ENCODE measurements at regions not wholly inside any gene's neighbourhood (a gene's known extent, or its start where the extent isn't known, plus 50 kb on each side); places are given as distances from the start of the nearest gene placed in this dataset.

DNA sequence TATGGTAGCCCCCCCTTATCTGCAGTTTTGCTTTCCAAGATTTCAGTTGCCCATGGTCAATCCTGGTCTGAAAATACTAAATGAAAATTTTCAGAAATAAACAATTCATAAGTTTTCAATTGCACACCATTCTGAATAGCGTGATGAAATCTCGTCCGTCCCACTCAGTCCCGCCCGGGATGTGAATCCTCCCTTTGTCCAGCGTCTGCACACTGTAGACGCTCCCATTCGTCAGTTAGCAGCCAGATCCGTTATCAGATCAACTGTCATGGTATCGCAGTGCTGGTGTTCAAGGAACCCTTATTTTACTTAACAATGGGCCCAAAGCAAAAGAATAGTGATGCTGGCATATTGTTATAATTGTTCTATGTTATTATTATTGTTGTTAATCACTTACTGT is 98.6 kb downstream of the TMEM215 start:
- H3F3A ChIP-seq (replicated peaks; ENCODE audit: low read depth): no peaks in the 10 kb centered on the region
- ATAC-seq (no peak), DNase-seq (ENCODE audit: low spot score) (no peak)
- no peak overlapping the region for H3K27ac Mint-ChIP-seq
- H3K4me2 ChIP-seq: no peak overlapping the region
- no peaks in the 10 kb centered on the region; the same call in 1 of the 2 replicates for H3K4me1 ChIP-seq (ENCODE audit: insufficient read depth)
- TF ChIP-seq CREB1 (CRISPR knock-in tag; IDR thresholded peaks at IDR 0.05; ENCODE audit: low read depth) (no peak), NANOG (IDR thresholded peaks at IDR 0.05; ENCODE audit: borderline replicate concordance) (no peak), STAT1 (IDR thresholded peaks at IDR 0.05; ENCODE audit: unreplicated experiment) (no peak), EZH2 (IDR thresholded peaks at IDR 0.05; ENCODE audit: low read depth, unreplicated experiment) (no peak), POLR2AphosphoS5 (IDR thresholded peaks at IDR 0.05; ENCODE audit: low read depth) (no peak), JUNB (IDR thresholded peaks at IDR 0.05; ENCODE audit: unreplicated experiment) (no peak), ZNF331 (CRISPR knock-in tag; IDR thresholded peaks at IDR 0.05; ENCODE audit: low read depth) (no peak), EZH2phosphoT487 (IDR thresholded peaks at IDR 0.05; ENCODE audit: unreplicated experiment) (no peak), ZNF114 (CRISPR knock-in tag; IDR thresholded peaks at IDR 0.05) (no peak)
- TF ChIP-seq, protein P1, sequence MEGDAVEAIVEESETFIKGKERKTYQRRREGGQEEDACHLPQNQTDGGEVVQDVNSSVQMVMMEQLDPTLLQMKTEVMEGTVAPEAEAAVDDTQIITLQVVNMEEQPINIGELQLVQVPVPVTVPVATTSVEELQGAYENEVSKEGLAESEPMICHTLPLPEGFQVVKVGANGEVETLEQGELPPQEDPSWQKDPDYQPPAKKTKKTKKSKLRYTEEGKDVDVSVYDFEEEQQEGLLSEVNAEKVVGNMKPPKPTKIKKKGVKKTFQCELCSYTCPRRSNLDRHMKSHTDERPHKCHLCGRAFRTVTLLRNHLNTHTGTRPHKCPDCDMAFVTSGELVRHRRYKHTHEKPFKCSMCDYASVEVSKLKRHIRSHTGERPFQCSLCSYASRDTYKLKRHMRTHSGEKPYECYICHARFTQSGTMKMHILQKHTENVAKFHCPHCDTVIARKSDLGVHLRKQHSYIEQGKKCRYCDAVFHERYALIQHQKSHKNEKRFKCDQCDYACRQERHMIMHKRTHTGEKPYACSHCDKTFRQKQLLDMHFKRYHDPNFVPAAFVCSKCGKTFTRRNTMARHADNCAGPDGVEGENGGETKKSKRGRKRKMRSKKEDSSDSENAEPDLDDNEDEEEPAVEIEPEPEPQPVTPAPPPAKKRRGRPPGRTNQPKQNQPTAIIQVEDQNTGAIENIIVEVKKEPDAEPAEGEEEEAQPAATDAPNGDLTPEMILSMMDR (conservative IDR thresholded peaks at IDR 0.05; ENCODE audit: low read depth in 2 of 2): no peak
- TF ChIP-seq, protein P2, sequence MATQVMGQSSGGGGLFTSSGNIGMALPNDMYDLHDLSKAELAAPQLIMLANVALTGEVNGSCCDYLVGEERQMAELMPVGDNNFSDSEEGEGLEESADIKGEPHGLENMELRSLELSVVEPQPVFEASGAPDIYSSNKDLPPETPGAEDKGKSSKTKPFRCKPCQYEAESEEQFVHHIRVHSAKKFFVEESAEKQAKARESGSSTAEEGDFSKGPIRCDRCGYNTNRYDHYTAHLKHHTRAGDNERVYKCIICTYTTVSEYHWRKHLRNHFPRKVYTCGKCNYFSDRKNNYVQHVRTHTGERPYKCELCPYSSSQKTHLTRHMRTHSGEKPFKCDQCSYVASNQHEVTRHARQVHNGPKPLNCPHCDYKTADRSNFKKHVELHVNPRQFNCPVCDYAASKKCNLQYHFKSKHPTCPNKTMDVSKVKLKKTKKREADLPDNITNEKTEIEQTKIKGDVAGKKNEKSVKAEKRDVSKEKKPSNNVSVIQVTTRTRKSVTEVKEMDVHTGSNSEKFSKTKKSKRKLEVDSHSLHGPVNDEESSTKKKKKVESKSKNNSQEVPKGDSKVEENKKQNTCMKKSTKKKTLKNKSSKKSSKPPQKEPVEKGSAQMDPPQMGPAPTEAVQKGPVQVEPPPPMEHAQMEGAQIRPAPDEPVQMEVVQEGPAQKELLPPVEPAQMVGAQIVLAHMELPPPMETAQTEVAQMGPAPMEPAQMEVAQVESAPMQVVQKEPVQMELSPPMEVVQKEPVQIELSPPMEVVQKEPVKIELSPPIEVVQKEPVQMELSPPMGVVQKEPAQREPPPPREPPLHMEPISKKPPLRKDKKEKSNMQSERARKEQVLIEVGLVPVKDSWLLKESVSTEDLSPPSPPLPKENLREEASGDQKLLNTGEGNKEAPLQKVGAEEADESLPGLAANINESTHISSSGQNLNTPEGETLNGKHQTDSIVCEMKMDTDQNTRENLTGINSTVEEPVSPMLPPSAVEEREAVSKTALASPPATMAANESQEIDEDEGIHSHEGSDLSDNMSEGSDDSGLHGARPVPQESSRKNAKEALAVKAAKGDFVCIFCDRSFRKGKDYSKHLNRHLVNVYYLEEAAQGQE (IDR thresholded peaks at IDR 0.05; ENCODE audit: unreplicated experiment): no peak
- TF ChIP-seq, protein P3, sequence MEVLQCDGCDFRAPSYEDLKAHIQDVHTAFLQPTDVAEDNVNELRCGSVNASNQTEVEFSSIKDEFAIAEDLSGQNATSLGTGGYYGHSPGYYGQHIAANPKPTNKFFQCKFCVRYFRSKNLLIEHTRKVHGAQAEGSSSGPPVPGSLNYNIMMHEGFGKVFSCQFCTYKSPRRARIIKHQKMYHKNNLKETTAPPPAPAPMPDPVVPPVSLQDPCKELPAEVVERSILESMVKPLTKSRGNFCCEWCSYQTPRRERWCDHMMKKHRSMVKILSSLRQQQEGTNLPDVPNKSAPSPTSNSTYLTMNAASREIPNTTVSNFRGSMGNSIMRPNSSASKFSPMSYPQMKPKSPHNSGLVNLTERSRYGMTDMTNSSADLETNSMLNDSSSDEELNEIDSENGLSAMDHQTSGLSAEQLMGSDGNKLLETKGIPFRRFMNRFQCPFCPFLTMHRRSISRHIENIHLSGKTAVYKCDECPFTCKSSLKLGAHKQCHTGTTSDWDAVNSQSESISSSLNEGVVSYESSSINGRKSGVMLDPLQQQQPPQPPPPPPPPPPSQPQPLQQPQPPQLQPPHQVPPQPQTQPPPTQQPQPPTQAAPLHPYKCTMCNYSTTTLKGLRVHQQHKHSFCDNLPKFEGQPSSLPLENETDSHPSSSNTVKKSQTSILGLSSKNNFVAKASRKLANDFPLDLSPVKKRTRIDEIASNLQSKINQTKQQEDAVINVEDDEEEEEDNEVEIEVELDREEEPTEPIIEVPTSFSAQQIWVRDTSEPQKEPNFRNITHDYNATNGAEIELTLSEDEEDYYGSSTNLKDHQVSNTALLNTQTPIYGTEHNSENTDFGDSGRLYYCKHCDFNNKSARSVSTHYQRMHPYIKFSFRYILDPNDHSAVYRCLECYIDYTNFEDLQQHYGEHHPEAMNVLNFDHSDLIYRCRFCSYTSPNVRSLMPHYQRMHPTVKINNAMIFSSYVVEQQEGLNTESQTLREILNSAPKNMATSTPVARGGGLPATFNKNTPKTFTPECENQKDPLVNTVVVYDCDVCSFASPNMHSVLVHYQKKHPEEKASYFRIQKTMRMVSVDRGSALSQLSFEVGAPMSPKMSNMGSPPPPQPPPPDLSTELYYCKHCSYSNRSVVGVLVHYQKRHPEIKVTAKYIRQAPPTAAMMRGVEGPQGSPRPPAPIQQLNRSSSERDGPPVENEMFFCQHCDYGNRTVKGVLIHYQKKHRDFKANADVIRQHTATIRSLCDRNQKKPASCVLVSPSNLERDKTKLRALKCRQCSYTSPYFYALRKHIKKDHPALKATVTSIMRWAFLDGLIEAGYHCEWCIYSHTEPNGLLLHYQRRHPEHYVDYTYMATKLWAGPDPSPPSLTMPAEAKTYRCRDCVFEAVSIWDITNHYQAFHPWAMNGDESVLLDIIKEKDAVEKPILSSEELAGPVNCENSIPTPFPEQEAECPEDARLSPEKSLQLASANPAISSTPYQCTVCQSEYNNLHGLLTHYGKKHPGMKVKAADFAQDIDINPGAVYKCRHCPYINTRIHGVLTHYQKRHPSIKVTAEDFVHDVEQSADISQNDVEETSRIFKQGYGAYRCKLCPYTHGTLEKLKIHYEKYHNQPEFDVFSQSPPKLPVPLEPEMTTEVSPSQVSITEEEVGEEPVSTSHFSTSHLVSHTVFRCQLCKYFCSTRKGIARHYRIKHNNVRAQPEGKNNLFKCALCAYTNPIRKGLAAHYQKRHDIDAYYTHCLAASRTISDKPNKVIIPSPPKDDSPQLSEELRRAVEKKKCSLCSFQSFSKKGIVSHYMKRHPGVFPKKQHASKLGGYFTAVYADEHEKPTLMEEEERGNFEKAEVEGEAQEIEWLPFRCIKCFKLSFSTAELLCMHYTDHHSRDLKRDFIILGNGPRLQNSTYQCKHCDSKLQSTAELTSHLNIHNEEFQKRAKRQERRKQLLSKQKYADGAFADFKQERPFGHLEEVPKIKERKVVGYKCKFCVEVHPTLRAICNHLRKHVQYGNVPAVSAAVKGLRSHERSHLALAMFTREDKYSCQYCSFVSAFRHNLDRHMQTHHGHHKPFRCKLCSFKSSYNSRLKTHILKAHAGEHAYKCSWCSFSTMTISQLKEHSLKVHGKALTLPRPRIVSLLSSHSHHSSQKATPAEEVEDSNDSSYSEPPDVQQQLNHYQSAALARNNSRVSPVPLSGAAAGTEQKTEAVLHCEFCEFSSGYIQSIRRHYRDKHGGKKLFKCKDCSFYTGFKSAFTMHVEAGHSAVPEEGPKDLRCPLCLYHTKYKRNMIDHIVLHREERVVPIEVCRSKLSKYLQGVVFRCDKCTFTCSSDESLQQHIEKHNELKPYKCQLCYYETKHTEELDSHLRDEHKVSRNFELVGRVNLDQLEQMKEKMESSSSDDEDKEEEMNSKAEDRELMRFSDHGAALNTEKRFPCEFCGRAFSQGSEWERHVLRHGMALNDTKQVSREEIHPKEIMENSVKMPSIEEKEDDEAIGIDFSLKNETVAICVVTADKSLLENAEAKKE (CRISPR knock-in tag; IDR thresholded peaks at IDR 0.05): no peak
- TF ChIP-seq, protein P4, sequence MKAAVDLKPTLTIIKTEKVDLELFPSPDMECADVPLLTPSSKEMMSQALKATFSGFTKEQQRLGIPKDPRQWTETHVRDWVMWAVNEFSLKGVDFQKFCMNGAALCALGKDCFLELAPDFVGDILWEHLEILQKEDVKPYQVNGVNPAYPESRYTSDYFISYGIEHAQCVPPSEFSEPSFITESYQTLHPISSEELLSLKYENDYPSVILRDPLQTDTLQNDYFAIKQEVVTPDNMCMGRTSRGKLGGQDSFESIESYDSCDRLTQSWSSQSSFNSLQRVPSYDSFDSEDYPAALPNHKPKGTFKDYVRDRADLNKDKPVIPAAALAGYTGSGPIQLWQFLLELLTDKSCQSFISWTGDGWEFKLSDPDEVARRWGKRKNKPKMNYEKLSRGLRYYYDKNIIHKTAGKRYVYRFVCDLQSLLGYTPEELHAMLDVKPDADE (IDR thresholded peaks at IDR 0.05): no peak
- no peaks in the 10 kb centered on the region for H3K36me3 Mint-ChIP-seq (ENCODE audit: low read depth)
- peaks cover 7% of the 10 kb centered on the region for H3K4me1 Mint-ChIP-seq
- no peaks in the 10 kb centered on the region for H3K9me3 Mint-ChIP-seq
- no peak overlapping the region for H3K27ac ChIP-seq (ENCODE audit: low read depth)
- H3K27me3 ChIP-seq (ENCODE audit: insufficient read depth): no peaks in the 10 kb centered on the region
- no peak overlapping the region for H2AFZ ChIP-seq
- H3K9me2 ChIP-seq (ENCODE audit: insufficient read depth): peaks cover 6% of the 10 kb centered on the region
- no peaks in the 10 kb centered on the region for H3K27me3 Mint-ChIP-seq (ENCODE audit: insufficient read depth, low read depth, poor library complexity)
- no peak overlapping the region for H3K4me3 Mint-ChIP-seq
- no peaks in the 10 kb centered on the region for H3K79me2 ChIP-seq (replicated peaks; ENCODE audit: insufficient read depth)
- H3K4me3 ChIP-seq: no peak overlapping the region
- H3K36me3 ChIP-seq (ENCODE audit: insufficient read depth): no peaks in the 10 kb centered on the region
- no peaks in the 10 kb centered on the region for H4K20me1 ChIP-seq (replicated peaks; ENCODE audit: insufficient read depth)

Measured in GM23338 (cell line).